NCI-H446 (cell line): ENCODE measurements at regions not wholly inside any gene's neighbourhood (a gene's known extent, or its start where the extent isn't known, plus 50 kb on each side); places are given as distances from the start of the nearest gene placed in this dataset.

Experiments
- DNase-seq, 2 experiments: peaks; one replicate each; lab custom pipeline; 2025; lab: John Stamatoyannopoulos, UW

- no peak for DNase-seq
Observed at GRCh38 chr12:19018302-19018970, 111.1 kb upstream of the PLEKHA5 start.

DNA sequence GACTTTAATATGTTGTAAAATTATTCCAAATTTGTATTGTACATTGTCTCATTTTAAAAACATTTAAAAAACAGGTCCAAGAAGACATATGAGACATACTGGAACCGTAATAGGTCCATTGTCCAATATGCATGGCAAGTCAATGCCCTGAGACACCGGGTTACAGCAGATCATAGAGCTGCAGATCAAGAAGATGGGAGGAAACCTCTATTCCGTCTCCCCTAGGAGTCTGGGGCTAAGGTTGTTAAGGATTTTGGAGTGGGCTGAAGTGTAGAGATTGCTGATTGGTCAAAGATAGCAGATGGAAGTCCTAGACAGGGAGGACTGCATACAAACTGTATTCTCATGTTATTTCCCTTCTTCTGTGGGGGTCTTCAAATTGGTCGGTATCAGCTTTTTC lies 108.3 kb upstream of the PLEKHA5 start:
- DNase-seq = no peak

DNA sequence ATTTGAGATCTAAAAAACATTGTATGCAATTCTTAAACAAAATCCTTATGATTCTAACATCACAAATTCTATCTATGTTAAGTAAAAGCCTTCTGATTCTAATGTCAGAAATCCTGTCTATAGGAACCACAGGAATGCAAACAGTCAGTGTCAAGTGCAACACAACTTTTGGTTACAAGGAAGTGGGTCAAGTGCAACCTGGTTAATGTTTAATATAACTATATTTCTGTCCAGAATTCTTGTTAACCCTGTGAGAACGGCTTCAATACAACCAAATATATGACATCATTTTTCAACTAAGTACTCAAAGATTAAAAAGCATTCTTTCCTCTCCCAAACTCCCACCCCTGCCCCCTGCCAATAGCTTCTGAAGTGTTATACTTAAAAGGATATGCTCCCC lies 107.9 kb upstream of the PLEKHA5 start:
- no peak for DNase-seq

- no peak for DNase-seq
Observed at GRCh38 chr12:19025582-19025981, 104.0 kb upstream of the PLEKHA5 start.

GRCh38 chr12:19026034-19026433 lies 103.5 kb upstream of the PLEKHA5 start:
- DNase-seq = no peak

DNA sequence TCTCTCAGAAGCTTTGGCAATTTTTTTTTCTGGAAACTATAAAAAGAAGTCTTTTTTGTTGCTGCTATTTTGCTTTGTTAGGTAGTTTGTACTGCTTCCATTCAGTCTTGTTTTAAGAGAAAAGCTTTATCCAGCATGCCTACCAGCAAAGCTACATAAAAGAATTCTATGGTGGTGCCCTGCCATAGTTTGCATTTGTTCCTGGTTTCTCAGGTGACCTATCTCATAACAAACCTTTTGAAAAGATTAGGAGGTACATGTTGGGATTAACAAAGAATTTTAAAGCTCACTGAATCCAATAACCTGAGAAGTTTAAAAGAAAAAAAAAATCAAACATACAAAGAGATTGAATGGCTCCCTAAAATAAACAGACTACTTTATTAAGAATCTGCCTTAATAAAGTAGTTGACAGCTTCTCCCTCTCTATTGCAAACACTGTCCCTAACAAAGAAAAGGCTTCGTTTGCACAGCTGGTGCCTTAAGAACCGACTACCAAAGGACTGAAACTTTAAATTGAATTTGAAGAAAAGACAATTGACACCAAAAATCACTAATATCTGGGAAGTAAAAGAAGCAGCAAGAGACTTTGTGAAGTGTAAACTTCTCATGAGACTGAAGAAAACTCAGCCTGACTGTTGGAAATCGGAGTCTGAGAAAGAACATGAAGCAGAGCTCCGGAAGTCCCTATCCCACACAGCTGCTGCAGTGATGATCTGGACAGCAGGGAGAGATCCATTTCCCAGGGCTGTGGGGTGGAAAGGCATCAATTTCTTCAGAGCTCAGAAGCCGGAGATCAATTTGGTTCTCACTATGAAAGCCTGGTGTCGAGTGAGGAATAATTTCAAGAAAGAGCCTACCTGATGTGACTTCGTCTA lies 102.7 kb upstream of the PLEKHA5 start:
- no peak for DNase-seq

GRCh38 chr12:19030180-19030579 lies 99.4 kb upstream of the PLEKHA5 start:
- no peak for DNase-seq

DNA sequence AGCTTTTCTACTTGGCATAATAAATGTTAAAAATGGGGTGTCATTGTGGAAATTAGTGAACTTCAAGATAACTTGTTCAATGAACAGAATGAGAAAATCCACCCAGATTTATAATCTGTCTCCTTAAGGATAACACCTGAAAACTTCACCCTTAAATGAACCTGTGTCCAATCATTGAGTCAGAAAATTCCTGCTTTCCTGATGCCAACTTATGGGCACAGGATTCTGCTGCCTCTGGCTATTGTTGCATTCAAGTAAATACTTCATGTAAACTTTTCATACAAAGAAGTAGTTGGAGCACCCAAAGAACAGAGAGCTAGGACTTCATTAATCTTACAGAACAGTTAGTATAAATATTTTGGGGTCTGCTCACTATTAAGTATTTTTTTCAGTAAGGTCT lies 98.9 kb upstream of the PLEKHA5 start:
- no peak for DNase-seq

GRCh38 chr12:19031032-19031431 lies 98.5 kb upstream of the PLEKHA5 start:
- DNase-seq = no peak

- DNase-seq = no peak
Observed at GRCh38 chr12:19032826-19033225, 96.7 kb upstream of the PLEKHA5 start.

GRCh38 chr12:19033244-19033643 lies 96.3 kb upstream of the PLEKHA5 start:
- DNase-seq = no peak

- DNase-seq = no peak
Observed at GRCh38 chr12:19034937-19035336, 94.6 kb upstream of the PLEKHA5 start.

DNA sequence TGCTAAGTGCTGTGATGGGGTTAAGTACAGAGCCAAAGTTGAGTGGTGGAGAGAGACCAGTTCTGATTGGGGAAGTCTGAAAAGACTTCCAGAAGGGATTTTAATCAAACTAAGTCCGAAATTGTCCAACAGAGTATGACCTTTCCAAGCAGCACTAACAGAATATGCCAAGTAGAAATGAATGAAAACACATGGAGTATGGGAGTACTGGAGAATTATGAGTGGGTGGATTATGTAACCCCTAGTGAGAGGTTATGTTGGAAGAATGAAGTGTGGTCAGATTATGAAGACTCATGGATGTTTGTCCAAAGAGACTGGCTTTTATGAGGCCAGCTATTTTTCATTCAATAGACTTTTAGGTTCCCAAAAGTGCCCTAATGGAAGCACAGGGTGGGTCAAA lies 94.0 kb upstream of the PLEKHA5 start:
- DNase-seq = no peak

- no peak for DNase-seq
Observed at GRCh38 chr12:19036673-19037357, 92.7 kb upstream of the PLEKHA5 start.

DNA sequence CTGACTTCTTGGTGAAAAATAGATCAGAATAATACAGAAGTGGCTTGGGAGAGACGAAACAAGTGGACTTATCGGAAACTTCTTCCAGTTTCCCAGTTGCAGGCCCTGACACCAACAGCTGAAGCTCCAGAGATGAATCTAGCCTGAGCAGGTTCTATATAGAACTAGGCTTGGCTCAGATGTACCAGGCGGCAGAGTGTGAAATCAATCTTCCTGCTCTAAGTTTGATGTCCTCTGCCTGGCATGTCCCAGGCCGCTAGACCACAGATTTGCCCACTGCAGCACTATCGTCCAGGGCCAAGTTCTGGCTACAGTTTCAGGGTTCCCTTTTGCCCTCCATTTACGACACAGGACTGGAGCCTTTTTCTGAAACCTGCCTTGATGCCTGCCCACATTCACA lies 91.3 kb upstream of the PLEKHA5 start:
- no peak for DNase-seq

DNA sequence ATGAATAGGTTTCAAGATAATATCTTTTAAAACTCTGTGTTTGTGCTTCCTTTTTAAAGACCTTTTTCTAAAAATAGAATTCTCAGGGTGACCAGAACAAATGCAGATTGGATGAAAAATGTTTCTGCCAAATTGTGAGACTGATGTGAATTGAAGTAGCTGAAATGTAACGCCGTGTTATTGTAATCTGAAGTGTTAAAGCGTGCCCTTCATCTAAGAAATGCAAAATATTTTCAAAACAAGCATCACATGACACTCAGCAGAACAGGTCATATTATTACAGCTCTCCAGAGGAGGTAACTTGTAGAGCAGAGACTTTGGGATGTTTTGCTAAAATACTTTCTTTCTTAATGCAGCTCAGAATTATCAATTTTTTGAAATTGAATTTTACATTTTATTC lies 90.0 kb upstream of the PLEKHA5 start:
- DNase-seq = no peak

DNA sequence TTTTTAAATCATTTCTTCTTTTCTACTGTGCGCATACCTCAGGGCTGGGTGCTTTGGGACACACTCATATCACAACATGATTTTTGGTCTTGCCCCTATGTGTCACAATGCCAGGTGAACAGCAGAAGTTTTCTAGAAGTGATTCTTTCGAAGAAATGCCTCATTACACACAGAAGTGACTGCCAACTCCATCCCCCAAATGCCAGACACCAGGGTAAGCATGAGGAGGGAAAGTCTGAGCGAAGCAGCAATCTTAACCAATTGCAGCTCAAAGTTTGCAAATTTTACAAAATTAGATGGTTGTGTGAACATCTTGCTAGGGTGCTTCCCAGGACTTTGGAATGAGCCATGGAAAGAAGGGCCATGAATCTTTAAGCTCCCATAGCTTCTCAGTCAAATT lies 87.3 kb upstream of the PLEKHA5 start:
- no peak for DNase-seq

GRCh38 chr12:19044430-19044829 lies 85.1 kb upstream of the PLEKHA5 start:
- no peak for DNase-seq

GRCh38 chr12:19044891-19045290 lies 84.6 kb upstream of the PLEKHA5 start:
- DNase-seq = no peak

- no peak for DNase-seq
Observed at GRCh38 chr12:19045426-19045825, 84.1 kb upstream of the PLEKHA5 start.

DNA sequence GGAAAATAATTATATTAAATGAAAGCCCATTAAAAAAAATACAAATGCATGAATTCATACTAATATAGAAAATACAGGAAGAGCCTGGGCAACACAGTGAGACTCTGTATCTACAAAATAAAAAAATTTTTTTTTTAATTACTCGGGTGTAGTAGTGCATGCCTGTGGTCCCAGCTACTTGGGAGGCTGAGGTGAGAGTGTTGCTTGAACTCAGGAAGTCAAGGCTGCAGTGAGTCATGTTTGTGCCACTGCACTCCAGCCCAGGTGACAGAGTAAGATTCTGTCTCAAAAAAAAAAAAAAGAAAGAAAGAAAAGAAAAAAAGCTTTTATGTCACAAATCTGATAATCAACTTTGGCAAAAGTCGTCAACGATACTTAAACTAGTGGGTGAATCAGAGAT lies 80.6 kb upstream of the PLEKHA5 start:
- DNase-seq = no peak

DNA sequence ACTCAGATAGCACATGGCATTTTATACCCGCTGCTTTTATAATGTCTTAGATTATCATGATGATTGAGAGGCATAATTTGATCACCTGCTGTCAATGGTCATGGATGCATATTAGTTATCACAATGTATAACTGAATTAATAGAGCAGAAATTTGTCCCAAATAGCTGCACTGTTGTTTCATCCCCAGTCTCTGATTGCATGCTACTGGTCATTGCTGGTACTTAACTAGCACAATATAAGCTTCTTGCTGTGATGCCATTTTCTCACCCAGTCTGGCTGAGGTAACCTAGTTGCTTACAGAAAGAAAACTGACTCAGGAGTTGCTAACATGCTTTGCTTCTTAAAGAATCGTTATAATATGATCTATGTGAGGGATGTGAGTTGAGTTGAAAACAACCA lies 76.8 kb upstream of the PLEKHA5 start:
- DNase-seq = no peak

GRCh38 chr12:19053218-19053617 lies 76.3 kb upstream of the PLEKHA5 start:
- no peak for DNase-seq
